A673 (cell line): ENCODE measurements at regions not wholly inside any gene's neighbourhood (a gene's known extent, or its start where the extent isn't known, plus 50 kb on each side); places are given as distances from the start of the nearest gene placed in this dataset.

Source experiments
- EZH2 ChIP-seq: fragments of 200-600 bp; sonication (generic); IDR thresholded peaks from 2 replicates; pipeline ENCODE4 v1.6.1; 2017; ENCODE audit warnings: borderline replicate concordance, low read depth, mild to moderate bottlenecking, mixed read lengths, antibody characterized with exemption, low read length; ENCODE audit not compliant: poor library complexity, severe bottlenecking
- TF ChIP-seq, protein P1 (sequence below): fragments of 300-800, 200-600 bp; sonication (generic); conservative IDR thresholded peaks from 2 replicates; pipeline ENCODE4 v1.5.1; 2017; ENCODE audit warnings: low read depth, mild to moderate bottlenecking, antibody characterized with exemption, low read length, moderate library complexity, mixed read lengths

DNA sequence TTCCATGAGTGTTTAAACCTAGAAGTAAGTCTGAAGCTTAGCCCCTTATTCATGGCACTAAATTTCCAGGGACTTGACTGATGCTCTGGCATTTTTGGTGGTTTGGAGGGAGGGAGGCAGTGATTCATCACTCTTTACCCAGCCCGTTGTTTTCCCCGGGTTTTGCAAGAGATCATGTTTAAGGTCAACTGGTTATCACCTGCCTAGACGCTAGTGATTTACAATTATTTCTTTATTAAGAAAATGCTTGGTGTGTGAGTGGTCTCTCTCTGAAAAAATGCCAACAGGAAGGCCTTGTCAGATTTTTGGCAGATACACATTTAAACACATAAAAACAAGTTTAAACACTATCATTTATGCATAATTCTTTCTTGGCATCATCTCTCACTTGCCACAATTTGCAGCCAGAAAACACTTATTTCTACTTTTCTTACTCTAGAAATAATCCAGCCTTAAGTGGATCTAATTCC lies 737.9 kb upstream of the ZNF608 start:
- TF ChIP-seq, protein P1, sequence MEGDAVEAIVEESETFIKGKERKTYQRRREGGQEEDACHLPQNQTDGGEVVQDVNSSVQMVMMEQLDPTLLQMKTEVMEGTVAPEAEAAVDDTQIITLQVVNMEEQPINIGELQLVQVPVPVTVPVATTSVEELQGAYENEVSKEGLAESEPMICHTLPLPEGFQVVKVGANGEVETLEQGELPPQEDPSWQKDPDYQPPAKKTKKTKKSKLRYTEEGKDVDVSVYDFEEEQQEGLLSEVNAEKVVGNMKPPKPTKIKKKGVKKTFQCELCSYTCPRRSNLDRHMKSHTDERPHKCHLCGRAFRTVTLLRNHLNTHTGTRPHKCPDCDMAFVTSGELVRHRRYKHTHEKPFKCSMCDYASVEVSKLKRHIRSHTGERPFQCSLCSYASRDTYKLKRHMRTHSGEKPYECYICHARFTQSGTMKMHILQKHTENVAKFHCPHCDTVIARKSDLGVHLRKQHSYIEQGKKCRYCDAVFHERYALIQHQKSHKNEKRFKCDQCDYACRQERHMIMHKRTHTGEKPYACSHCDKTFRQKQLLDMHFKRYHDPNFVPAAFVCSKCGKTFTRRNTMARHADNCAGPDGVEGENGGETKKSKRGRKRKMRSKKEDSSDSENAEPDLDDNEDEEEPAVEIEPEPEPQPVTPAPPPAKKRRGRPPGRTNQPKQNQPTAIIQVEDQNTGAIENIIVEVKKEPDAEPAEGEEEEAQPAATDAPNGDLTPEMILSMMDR, result no peak
- no peak for TF ChIP-seq EZH2
